GM08714 (cell line): ENCODE measurements at regions not wholly inside any gene's neighbourhood (a gene's known extent, or its start where the extent isn't known, plus 50 kb on each side); places are given as distances from the start of the nearest gene placed in this dataset.

Experiments
- H3K4me3 ChIP-seq: fragments of 200-500 bp; sonication (Bioruptor generic); 2 replicates; pipeline ENCODE4 v1.5.1; 2014; ENCODE audit warnings: mild to moderate bottlenecking, low read length, inconsistent platforms
- ZNF274 ChIP-seq: IDR thresholded peaks from 2 replicates; pipeline ENCODE4 v1.6.1; 2012; ENCODE audit warnings: mild to moderate bottlenecking, low read depth, low read length

DNA sequence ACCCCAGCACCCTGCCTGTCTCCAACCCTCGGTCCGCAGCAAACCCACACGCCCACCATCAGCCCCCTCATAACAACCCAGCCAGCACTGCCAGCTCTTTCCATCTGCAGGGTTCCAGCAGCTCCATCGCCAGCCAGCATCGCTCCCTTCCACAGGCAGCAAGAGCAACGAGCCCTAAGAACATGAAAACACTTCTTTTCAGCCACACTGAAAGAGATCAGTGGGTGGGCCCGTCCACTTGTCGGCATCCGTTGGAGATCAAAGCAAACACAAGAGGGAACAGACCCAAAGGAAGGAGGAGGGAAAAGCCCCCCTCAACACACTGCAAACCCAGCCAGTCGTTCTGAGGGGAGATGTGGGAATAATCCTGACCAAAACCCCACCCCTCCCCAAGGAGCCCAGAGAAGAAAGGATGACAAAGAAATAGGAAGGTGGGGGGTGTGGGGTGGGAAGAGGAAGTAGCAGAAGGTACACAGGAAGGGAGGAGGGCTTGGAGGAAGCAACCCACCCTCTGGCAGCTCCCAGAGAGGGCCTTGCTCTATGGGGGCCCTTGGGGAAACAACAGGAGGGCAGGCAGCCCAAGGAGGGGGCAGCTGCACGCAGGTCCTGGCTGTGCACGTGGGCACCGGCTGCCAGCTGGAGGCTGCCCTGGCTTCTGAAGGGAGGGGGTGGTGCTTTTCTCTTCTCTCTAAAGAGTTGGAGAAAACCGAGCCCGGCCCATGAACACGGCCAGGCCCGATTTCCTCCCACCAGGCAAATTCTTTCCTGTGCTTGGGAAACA is 473.6 kb upstream of the PROK2 start:
- H3K4me3 ChIP-seq = no peak overlapping the region
- TF ChIP-seq ZNF274 = no peak

- no peak for TF ChIP-seq ZNF274
- no peak overlapping the region for H3K4me3 ChIP-seq
These were observed 472.8 kb upstream of the PROK2 start for GRCh38 chr3:72257738-72258137.

- TF ChIP-seq ZNF274 = no peak
- no peak overlapping the region for H3K4me3 ChIP-seq
These were observed 472.3 kb upstream of the PROK2 start for GRCh38 chr3:72257203-72257602.

- H3K4me3 ChIP-seq = no peak overlapping the region
- TF ChIP-seq ZNF274 = no peak
These were observed 471.8 kb upstream of the PROK2 start for GRCh38 chr3:72256716-72257115.

DNA sequence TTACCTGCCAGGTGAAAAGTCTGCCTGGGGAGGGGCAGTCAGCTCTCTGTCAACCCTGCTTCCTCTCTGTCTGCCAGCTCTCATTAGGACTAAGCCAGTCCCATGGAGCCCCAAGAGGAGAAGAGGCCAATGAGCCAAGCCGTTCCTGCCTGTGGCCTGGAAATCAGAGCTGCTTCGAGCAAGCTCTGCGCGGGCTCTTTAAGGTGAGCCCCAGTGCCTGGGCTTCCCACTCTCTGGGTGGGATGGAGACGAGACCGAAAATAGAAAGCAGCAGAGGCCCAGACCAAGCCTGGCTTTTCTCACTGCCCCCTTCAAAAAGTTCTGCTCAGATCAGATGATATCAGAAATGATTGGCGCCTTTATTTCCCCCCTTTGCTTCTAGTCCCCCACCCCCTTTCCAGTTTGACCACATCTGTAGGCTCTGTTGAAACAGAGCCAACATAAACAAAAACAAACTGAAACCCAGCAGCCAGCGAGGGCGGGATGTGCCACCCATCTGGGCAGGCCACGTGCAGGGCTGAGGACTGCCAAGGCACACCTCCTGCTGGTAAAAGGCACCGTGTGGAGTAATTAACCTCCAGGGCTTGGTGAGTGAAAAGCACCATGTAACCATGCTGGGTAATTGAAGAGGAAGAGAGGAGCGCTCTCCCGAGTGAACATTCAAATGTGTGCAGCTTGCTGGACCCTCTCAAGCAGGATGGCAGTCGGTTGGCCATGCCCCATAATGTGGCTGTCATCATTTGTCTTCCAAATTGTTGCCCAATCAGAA is 471.0 kb upstream of the PROK2 start:
- no peak for TF ChIP-seq ZNF274
- H3K4me3 ChIP-seq = no peak overlapping the region

DNA sequence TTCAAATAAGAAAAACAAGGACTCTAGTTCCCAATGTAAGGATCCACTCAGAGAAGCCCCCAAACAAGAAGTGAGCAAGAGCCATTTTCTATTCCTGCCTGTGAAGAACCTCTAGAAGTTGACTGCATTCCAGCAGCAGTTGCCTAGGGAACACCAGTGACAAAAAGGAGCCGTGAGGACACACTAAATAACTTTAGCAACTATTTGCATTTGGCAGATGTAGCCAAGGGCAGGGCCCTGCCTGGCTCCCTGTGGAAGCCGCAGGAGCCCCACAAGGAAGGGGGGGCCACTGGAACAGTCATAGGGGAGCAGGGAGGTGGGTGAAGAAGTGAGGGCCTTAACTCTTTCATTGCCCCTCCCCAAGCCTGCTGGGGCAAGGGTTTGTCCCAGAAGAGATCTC is 470.2 kb upstream of the PROK2 start:
- TF ChIP-seq ZNF274 = no peak

GRCh38 chr3:72254483-72254882 is 469.5 kb upstream of the PROK2 start:
- no peak for TF ChIP-seq ZNF274
- H3K4me3 ChIP-seq = no peak overlapping the region

More for the DNA sequence above, 470.2 kb upstream of the PROK2 start:
- no peak overlapping the region for H3K4me3 ChIP-seq

GRCh38 chr3:72250725-72251124 is 465.8 kb upstream of the PROK2 start:
- no peak for TF ChIP-seq ZNF274
- H3K4me3 ChIP-seq = no peak overlapping the region

DNA sequence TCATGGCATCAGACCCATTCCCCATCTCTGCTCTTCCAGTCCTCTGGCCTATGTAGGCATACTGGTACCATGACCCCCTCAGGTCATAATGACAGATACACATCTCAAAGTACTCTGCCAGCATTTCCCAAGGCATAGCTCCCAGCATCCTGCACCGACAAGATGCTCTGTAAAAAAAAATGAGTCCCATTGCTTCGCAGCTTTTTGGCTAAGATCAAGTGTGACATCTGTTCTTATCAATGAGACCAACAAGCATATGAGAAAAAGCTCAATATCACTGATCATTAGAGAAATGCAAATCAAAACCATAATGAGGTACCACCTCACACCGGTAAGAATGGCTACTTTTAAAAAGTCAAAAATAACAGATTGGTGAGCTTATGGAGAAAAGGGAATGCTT is 463.9 kb upstream of the PROK2 start:
- no peak for TF ChIP-seq ZNF274
- no peak overlapping the region for H3K4me3 ChIP-seq

DNA sequence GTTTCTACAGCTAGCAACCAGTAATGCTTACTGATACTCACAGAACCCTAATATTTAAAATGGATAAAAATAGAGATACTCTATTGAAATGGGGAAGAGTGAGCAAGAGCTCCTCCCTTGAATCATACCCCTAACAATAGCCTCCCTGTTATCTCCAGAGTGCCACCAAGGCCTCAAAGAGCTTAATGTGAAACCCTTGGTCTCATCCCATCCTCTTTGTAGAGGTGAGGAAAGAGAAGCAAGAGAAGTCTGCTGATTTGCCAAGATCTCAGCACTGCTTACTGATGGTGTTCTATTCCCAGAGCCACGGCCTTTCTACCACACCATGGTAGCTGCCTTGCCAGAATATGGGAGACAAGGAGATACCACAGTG is 463.4 kb upstream of the PROK2 start:
- TF ChIP-seq ZNF274 = no peak
- no peak overlapping the region for H3K4me3 ChIP-seq

GRCh38 chr3:72247645-72248388 is 462.9 kb upstream of the PROK2 start:
- TF ChIP-seq ZNF274 = no peak
- no peak overlapping the region for H3K4me3 ChIP-seq

- H3K4me3 ChIP-seq = no peak overlapping the region
- no peak for TF ChIP-seq ZNF274
These were observed 462.2 kb upstream of the PROK2 start for GRCh38 chr3:72247126-72247525.

GRCh38 chr3:72246685-72247084 is 461.7 kb upstream of the PROK2 start:
- TF ChIP-seq ZNF274 = no peak

DNA sequence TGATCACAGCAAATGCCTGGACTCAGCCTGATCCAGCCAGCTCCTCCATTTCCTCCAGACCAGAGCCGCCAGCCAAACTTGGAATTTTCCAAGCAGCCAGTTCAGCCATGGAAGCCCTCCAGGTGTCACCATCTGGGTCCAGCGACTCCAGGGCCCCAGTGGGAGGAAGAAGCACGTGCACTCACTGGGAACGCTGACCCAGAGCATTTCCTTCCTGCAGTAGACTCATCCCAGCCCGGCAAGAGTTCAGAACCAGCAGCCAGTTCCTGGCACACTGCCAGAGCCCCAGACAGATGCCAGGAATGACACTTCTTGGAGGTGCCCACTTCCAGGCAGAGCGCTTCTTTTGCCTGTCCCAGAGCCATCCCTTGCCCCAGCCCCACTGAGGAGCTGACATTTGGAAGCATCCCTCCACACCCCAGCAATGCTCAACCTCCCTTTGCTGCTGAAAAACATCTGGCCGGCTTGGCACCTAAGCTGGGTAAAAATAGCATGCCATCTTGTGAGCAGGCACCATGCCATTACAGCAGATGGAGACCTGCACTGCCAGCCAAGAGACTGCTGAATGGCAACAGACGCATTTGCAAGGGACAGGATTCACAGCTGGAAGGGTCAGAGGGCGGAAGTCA is 460.3 kb upstream of the PROK2 start:
- H3K4me3 ChIP-seq = no peak overlapping the region
- no peak for TF ChIP-seq ZNF274

More at GRCh38 chr3:72246685-72247084, 461.7 kb upstream of the PROK2 start:
- no peak overlapping the region for H3K4me3 ChIP-seq
